Psoas muscle (tissue), 7 donors: ENCODE measurements at regions not wholly inside any gene's neighbourhood (a gene's known extent, or its start where the extent isn't known, plus 50 kb on each side); places are given as distances from the start of the nearest gene placed in this dataset.
A peak's percentile ranks its signal among the peaks of the same experiment; 100 is the strongest.

ENCODE experiments used
- ATAC-seq, 4 donors: fragments of 200-7000 bp; cut with Tn5 transposase; one replicate each; pipeline ENCODE4 v1.9.1; 2020; ENCODE audit warnings: moderate library complexity in 3 of 4, mild to moderate bottlenecking in 2 of 4
- DNase-seq, 2 donors: peaks; one replicate each; pipeline ENCODE4 v3.0.0-alpha.2; 2020
- H3K27ac ChIP-seq: fragments of 200-600 bp; one replicate; pipeline ENCODE4 v1.8.0; 2022
- H3K27me3 ChIP-seq, 3 donors: fragments of 200-600 bp in 1 of 3; one replicate each; pipeline versions ENCODE4 v1.6.1 to v1.8.0; 2013 to 2022; ENCODE audit warnings: low read length in 2 of 3, mild to moderate bottlenecking in 2 of 3, moderate library complexity in 1 of 3; ENCODE audit not compliant: insufficient read depth in 3 of 3
- H3K36me3 ChIP-seq, 2 donors: fragments of 200-600 bp in 1 of 2; one replicate each; pipeline versions ENCODE4 v1.6.1 to v1.8.0; 2013 to 2022; ENCODE audit warnings: low read depth in 1 of 2, mild to moderate bottlenecking in 1 of 2, moderate library complexity in 1 of 2; ENCODE audit not compliant: insufficient read depth in 1 of 2
- H3K4me1 ChIP-seq: fragments of 200-600 bp; one replicate; pipeline ENCODE4 v1.8.0; 2022
- H3K4me3 ChIP-seq: fragments of 200-600 bp; one replicate; pipeline ENCODE4 v1.8.0; 2022; ENCODE audit warnings: mild to moderate bottlenecking
- H3K9me3 ChIP-seq: fragments of 200-600 bp; one replicate; pipeline ENCODE4 v1.8.0; 2022
- WGBS, 3 donors: extraction: QIAGEN DNeasy Blood & Tissue Kit; methylation state at CpG; one replicate each; pipeline versions ENCODE4 v1.1.6 to v1.1.7; 2013; 5-methylcytosine and 5-hydroxymethylcytosine counted together
- intact Hi-C, 2 donors: fragments of 100-400 bp; cut with DNase I; formaldehyde crosslinking; loops; one replicate each; pipeline versions ENCODE4 v1.11.0 to v1.14.2; 2022
- TF ChIP-seq, protein P1 (sequence below): fragments of 200-600 bp; IDR thresholded peaks from one replicate; pipeline ENCODE4 v1.8.0; 2022; ENCODE audit warnings: antibody characterized with exemption
- donor health status: healthy with polysubstance abuse.
- donor health status: DM: no; HTN: no; CAD: no; lungs with moderate emphysema.
- donor health status: Bipolar disorder and iron deficiency.
- donor health status: healthy.
- donor health status: DM: yes; HTN: yes; CAD: no.
- donor health status: DM: no; HTN: no; CAD: no.
- donor health status: DM: yes; HTN: yes; CAD: no.

DNA sequence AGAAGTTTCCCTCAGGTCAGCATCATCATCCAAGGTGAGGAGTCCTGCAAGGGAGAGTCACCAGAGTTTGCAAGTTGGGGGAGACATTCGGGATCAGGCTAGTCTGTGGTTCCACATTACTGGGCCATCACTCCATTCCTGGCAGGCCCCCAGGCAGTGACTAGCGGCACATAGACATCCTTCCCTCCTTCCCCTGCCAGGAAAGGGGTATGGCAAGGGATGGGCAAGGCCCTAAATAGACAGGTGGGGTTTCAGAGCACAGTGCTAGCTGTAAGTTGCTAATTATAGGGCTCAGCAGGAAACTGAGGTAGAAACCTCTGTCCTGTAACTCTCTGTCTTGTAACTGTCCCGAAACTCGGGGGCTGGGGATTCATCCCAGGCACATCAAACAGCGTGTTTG lies 215.2 kb upstream of the ROPN1 start:
- no peak overlapping the region for H3K27ac ChIP-seq
- H3K4me3 ChIP-seq, result no peak overlapping the region
- peak in 2 of 4 donors; percentile 29 to 61 for ATAC-seq
- no peak for DNase-seq
- 79 to 93% (median 80%) methylated on average over 5 of the region's 5 CpGs for WGBS, 3 donors
- no peaks in the 10 kb centered on the region for H3K36me3 ChIP-seq
- intact Hi-C loops, result no loop called here
- H3K4me1 ChIP-seq, result peaks cover 14% of the 10 kb centered on the region
- H3K9me3 ChIP-seq, result no peaks in the 10 kb centered on the region
- TF ChIP-seq, protein P1, sequence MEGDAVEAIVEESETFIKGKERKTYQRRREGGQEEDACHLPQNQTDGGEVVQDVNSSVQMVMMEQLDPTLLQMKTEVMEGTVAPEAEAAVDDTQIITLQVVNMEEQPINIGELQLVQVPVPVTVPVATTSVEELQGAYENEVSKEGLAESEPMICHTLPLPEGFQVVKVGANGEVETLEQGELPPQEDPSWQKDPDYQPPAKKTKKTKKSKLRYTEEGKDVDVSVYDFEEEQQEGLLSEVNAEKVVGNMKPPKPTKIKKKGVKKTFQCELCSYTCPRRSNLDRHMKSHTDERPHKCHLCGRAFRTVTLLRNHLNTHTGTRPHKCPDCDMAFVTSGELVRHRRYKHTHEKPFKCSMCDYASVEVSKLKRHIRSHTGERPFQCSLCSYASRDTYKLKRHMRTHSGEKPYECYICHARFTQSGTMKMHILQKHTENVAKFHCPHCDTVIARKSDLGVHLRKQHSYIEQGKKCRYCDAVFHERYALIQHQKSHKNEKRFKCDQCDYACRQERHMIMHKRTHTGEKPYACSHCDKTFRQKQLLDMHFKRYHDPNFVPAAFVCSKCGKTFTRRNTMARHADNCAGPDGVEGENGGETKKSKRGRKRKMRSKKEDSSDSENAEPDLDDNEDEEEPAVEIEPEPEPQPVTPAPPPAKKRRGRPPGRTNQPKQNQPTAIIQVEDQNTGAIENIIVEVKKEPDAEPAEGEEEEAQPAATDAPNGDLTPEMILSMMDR, result no peak
- H3K27me3 ChIP-seq, result no peaks in the 10 kb centered on the region

DNA sequence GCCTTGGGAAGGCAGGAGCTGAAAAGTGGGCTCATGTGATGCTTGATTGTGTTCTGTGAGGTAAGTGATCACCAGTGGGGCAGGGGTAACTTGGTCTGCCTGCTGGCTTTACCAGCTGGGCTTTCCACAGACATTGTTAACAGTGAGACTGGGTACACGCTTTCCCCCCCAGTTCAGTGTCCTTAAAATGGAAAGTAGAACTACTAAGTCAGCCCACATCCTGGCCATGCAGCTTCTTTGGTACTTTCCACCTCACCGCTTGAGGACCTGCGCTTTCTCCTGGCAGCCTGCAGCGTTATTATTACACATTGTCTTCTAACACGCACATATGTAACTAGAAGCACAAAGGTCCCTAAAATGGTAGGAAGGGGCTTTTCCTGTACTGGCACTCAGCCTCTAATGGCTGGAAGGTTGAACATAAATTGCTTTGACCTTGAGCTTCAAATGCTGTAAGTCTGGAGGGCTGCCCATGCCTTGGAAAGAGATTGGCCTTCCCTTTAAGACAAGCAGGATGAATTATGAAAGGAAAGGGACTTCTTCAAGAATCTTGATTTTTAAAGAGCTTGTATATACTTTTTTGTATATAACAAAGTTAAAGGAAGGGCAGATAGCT lies 216.1 kb upstream of the ROPN1 start:
- no peak overlapping the region for H3K27ac ChIP-seq
- TF ChIP-seq, protein P1, result no peak
- WGBS, 3 donors, result 60 to 68% (median 64%) methylated on average over 5 of the region's 5 CpGs
- ATAC-seq, result no peak
- H3K9me3 ChIP-seq, result no peaks in the 10 kb centered on the region
- H3K27me3 ChIP-seq, result no peaks in the 10 kb centered on the region
- intact Hi-C loops, result no loop called here
- no peak for DNase-seq
- H3K4me3 ChIP-seq, result no peak overlapping the region
- H3K4me1 ChIP-seq, result peaks cover 6% of the 10 kb centered on the region
- no peaks in the 10 kb centered on the region for H3K36me3 ChIP-seq

DNA sequence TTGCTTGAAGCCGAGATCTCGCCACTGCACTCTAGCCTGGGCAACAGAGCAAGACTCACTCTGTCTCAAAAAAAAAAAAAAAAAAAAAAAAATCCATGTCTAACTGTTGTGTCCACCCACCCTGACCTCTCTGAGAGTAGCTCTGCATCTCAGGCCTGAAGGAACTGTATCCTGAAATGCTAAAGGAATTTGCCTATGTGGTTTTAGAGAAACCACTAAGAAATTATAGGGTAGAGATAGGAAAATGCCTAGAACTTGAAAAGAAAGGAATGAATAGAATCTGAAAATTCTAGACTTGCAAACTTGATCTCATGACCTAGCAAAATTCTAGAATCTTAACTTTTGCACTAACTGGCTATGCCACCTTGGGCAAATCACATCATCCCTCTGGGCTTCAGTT lies 217.5 kb upstream of the ROPN1 start:
- Histone ChIP-seq H3K36me3 (no peaks in the 10 kb centered on the region), H3K4me3 (no peak overlapping the region), H3K4me1 (peaks cover 5% of the 10 kb centered on the region), H3K27ac (no peak overlapping the region), H3K9me3 (no peaks in the 10 kb centered on the region), H3K27me3 (no peaks in the 10 kb centered on the region)
- intact Hi-C loops, result no loop called here
- WGBS, 3 donors, result 93 to 100% (median 95%) methylated on average over 2 of the region's 2 CpGs
- DNase-seq (no peak), ATAC-seq (no peak)
- TF ChIP-seq, protein P1, result no peak

DNA sequence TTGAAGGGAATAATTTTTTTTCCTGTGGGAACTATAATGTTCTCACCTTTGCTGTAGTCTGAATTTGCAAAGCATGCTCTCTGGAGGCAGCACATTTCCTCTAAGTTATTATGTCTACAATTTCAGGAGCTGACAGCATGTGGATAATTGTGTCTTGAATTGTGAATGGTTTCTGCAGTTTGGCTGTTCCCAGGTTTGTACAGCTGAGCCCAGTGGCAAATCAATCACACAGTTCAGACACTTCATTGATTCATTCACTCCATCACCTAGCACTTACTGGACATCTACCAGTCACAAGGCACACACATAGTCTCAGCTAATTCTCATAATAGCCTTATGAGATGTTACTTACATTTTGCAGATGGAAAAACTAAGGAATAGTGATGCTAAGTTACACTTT lies 219.0 kb upstream of the ROPN1 start:
- no peak for ATAC-seq
- intact Hi-C loops, result no loop called here
- Histone ChIP-seq H3K36me3 (no peaks in the 10 kb centered on the region), H3K4me1 (peaks cover 5% of the 10 kb centered on the region), H3K9me3 (no peaks in the 10 kb centered on the region), H3K27me3 (no peaks in the 10 kb centered on the region), H3K27ac (no peak overlapping the region), H3K4me3 (no peak overlapping the region)
- DNase-seq, result no peak
- TF ChIP-seq, protein P1, result no peak

DNA sequence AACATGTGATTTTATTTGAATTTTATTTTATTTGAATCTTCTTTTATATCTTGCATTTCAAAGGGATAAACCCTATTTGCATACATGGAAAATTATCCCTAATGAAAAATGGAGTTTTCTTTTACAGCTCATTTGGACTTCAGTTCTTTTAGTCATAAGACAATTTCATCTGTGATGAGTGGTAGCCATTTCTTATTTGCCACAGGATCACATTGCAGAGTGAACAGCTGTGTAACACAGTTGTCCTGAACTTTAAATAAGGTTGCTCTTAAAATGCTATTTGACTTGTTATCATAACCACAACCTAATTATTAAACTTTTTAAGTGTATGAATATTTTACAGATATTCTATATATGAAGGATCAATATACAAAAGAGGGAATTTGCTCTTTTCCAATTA lies 221.7 kb upstream of the ROPN1 start:
- no peaks in the 10 kb centered on the region for H3K9me3 ChIP-seq
- H3K4me3 ChIP-seq, result no peak overlapping the region
- intact Hi-C loops, result no loop called here
- TF ChIP-seq, protein P1, result no peak
- no peaks in the 10 kb centered on the region for H3K36me3 ChIP-seq
- peak in 3 of 4 donors; percentile 56 to 71 (median 63) for ATAC-seq
- DNase-seq, result no peak
- no peaks in the 10 kb centered on the region for H3K27me3 ChIP-seq
- H3K4me1 ChIP-seq, result no peaks in the 10 kb centered on the region
- H3K27ac ChIP-seq, result no peak overlapping the region
